Endothelial cell of umbilical vein (primary cell): ENCODE measurements at regions not wholly inside any gene's neighbourhood (a gene's known extent, or its start where the extent isn't known, plus 50 kb on each side); places are given as distances from the start of the nearest gene placed in this dataset.

ENCODE experiments used
- BruUV-seq: library from RNA; stranded (reverse); fragments of 400-500 nt; replicated peaks from 2 replicates; lab custom pipeline; 2021; lab: Mats Ljungman, UMichigan
- CTCF ChIA-PET: fragments of 300-600, 350-600 bp; sonication (Branson Sonifier 250); formaldehyde crosslinking; loops from one replicate; lab custom pipeline; 2021; ENCODE audit warnings: antibody characterized with exemption, inconsistent platforms; lab: Charles Lee
- POLR2A ChIA-PET: fragments of 300-600, 350-600 bp; sonication (Branson Sonifier 250); formaldehyde crosslinking; loops from one replicate; lab custom pipeline; 2021; ENCODE audit warnings: antibody characterized with exemption, inconsistent platforms; lab: Charles Lee
- DNase-seq: peaks from one replicate; pipeline ENCODE4 v3.0.0-alpha.2; 2011; ENCODE audit warnings: low read depth, low spot score
- FAIRE-seq: peaks from 2 replicates; lab custom pipeline; 2011; peaks lifted over from hg19 to GRCh38; lab: Jason Lieb, UNC
- H2AFZ ChIP-seq: 2 replicates; pipeline ENCODE4 v1.6.0; 2012; ENCODE audit warnings: low read depth, low read length, control low read depth, inconsistent platforms
- H3K27ac ChIP-seq: 2 replicates; pipeline ENCODE4 v1.5.1; 2011; ENCODE audit warnings: low read depth, mild to moderate bottlenecking, control low read depth, low read length, moderate library complexity; ENCODE audit not compliant: insufficient read depth
- H3K27me3 ChIP-seq, 2 experiments: 2 replicates each; pipeline versions ENCODE4 v1.6.0 to v1.6.1; 2011; ENCODE audit warnings: low read length in 2 of 2, mixed read lengths in 1 of 2; ENCODE audit not compliant: control insufficient read depth in 2 of 2, insufficient read depth in 2 of 2
- H3K36me3 ChIP-seq, 2 experiments: 2 replicates in 1 of 2; 3 replicates in 1 of 2; pipeline ENCODE4 v1.5.1; 2011; ENCODE audit warnings: low read length in 2 of 2, mild to moderate bottlenecking in 1 of 2, moderate library complexity in 1 of 2; ENCODE audit not compliant: control insufficient read depth in 2 of 2, insufficient read depth in 2 of 2; ENCODE audit errors: extremely low read depth in 1 of 2
- H3K4me1 ChIP-seq: 3 replicates; pipeline ENCODE4 v1.5.1; 2011; ENCODE audit warnings: mild to moderate bottlenecking, low read length; ENCODE audit not compliant: control insufficient read depth, insufficient read depth; ENCODE audit errors: extremely low read depth
- H3K4me2 ChIP-seq: 2 replicates; pipeline ENCODE4 v1.6.1; 2011; ENCODE audit warnings: low read length, control low read depth, mixed read lengths; ENCODE audit not compliant: insufficient read depth
- H3K4me3 ChIP-seq, 3 experiments: fragments of 200-600 bp in 1 of 3; sonication (generic), shearing (Covaris generic) in 1 of 3; replicated peaks in 1 of 3; 2 replicates each; pipeline ENCODE4 v1.5.1; 2011 to 2016; ENCODE audit warnings: control low read depth in 3 of 3, low read length in 3 of 3, mild to moderate bottlenecking in 2 of 3, inconsistent platforms in 1 of 3, low read depth in 1 of 3, moderate library complexity in 1 of 3; ENCODE audit not compliant: insufficient read depth in 1 of 3
- H3K79me2 ChIP-seq: 2 replicates; pipeline ENCODE4 v1.6.0; 2012; ENCODE audit warnings: low read length, inconsistent platforms; ENCODE audit not compliant: control insufficient read depth, insufficient read depth
- H3K9ac ChIP-seq: replicated peaks from 2 replicates; pipeline ENCODE3; 2011; ENCODE audit warnings: low read length, control low read depth; ENCODE audit not compliant: insufficient read depth; ENCODE audit errors: extremely low read depth
- H3K9me1 ChIP-seq: replicated peaks from 3 replicates; pipeline ENCODE4 v1.6.0; 2011; ENCODE audit warnings: mild to moderate bottlenecking, low read length; ENCODE audit not compliant: control insufficient read depth, insufficient read depth; ENCODE audit errors: extremely low read depth
- H3K9me3 ChIP-seq: replicated peaks from 2 replicates; pipeline ENCODE4 v1.5.1; 2012; ENCODE audit warnings: low read length, inconsistent platforms; ENCODE audit not compliant: control insufficient read depth, insufficient read depth
- H4K20me1 ChIP-seq: replicated peaks from 2 replicates; pipeline ENCODE3; 2011; ENCODE audit warnings: mild to moderate bottlenecking, low read length; ENCODE audit not compliant: control insufficient read depth, insufficient read depth; ENCODE audit errors: extremely low read depth
- CTCF ChIP-seq, 2 donors: IDR thresholded peaks; 1 replicate in 1 of 2; 2 replicates in 1 of 2; pipeline ENCODE4 v1.5.1; 2011; ENCODE audit warnings: low read length in 2 of 2, mild to moderate bottlenecking in 2 of 2, moderate library complexity in 2 of 2, control low read depth in 1 of 2, inconsistent platforms in 1 of 2, low read depth in 1 of 2; ENCODE audit not compliant: insufficient read depth in 1 of 2; ENCODE audit errors: extremely low read depth in 1 of 2
- EZH2 ChIP-seq: IDR thresholded peaks from 2 replicates; pipeline ENCODE4 v1.6.1; 2012; ENCODE audit warnings: borderline replicate concordance, low read depth, mild to moderate bottlenecking, moderate library complexity, low read length, inconsistent platforms; ENCODE audit not compliant: severe bottlenecking
- FOS ChIP-seq: IDR thresholded peaks from 2 replicates; pipeline ENCODE4 v1.6.1; 2011; ENCODE audit warnings: mild to moderate bottlenecking, low read length, moderate library complexity, borderline replicate concordance; ENCODE audit not compliant: insufficient read depth
- GATA2 ChIP-seq: IDR thresholded peaks from 2 replicates; pipeline ENCODE4 v1.7.0; 2011; ENCODE audit warnings: low read depth, mild to moderate bottlenecking, moderate library complexity, mixed read lengths, low read length; ENCODE audit not compliant: insufficient read length, insufficient read depth
- JUN ChIP-seq: IDR thresholded peaks from 2 replicates; pipeline ENCODE4 v1.6.1; 2011; ENCODE audit warnings: borderline replicate concordance, low read depth; ENCODE audit not compliant: insufficient read length, insufficient read depth
- MAX ChIP-seq: IDR thresholded peaks from 2 replicates; pipeline ENCODE4 v1.6.1; 2011; ENCODE audit not compliant: insufficient read depth, insufficient read length
- MYC ChIP-seq: IDR thresholded peaks from one replicate; pipeline ENCODE4 v1.6.1; 2011; ENCODE audit warnings: mild to moderate bottlenecking, low read depth, low read length
- POLR2A ChIP-seq: IDR thresholded peaks from 2 replicates; pipeline ENCODE4 v1.6.1; 2012; ENCODE audit warnings: low read depth, mild to moderate bottlenecking, control low read depth, low read length
- POLR2AphosphoS5 ChIP-seq: IDR thresholded peaks from 2 replicates; pipeline ENCODE4 v1.6.1; 2012; ENCODE audit warnings: low read depth, mild to moderate bottlenecking, control low read depth, low read length, moderate library complexity; ENCODE audit not compliant: insufficient read depth
- dilution Hi-C: fragments of 300-500 bp; cut with MboI; formaldehyde crosslinking; loops from one replicate; pipeline ENCODE4 v1.15.0; 2019; ENCODE audit warnings: low sequenced_read_pairs; ENCODE audit not compliant: extremely low pct_ligation_motif_present
- intact Hi-C: fragments of 100-400 bp; cut with micrococcal nuclease; formaldehyde crosslinking; loops from one replicate; pipeline ENCODE4 v1.10.0; 2022

GRCh38 chrX:47723083-47723482 is 64.1 kb upstream of the UXT start:
- Histone ChIP-seq H3K4me1 (no peaks in the 10 kb centered on the region), H3K27me3 (no peaks in the 10 kb centered on the region), H3K9me1 (no peaks in the 10 kb centered on the region), H4K20me1 (no peaks in the 10 kb centered on the region), H3K27ac (no peak overlapping the region), H3K4me2 (no peak overlapping the region), H3K9me3 (no peaks in the 10 kb centered on the region), H3K9ac (no peak overlapping the region), H3K79me2 (no peaks in the 10 kb centered on the region), H2AFZ (no peak overlapping the region), H3K36me3 (no peaks in the 10 kb centered on the region), H3K4me3 (no peak overlapping the region)
- no peak for TF ChIP-seq MAX
- TF ChIP-seq MYC, result no peak
- no peak for TF ChIP-seq EZH2
- TF ChIP-seq POLR2AphosphoS5, result no peak
- TF ChIP-seq POLR2A, result no peak
- no peak for TF ChIP-seq CTCF (IDR thresholded peaks at IDR 0.05; ENCODE audit: extremely low read depth in 1 of 2, insufficient read depth in 1 of 2, low read depth in 1 of 2, low read length in 2 of 2)
- ChIA-PET POLR2A (interaction anchor here (0.6 kb wide), 1 partner anchor 144 kb away, joined by 6 read pairs; no protein-coding TSS in a partner anchor), CTCF (no interaction called here)
- dilution Hi-C loops, result no loop called here
- intact Hi-C loops, result no loop called here
- no TSS peak for BruUV-seq
- FAIRE-seq, result no peak
- DNase-seq, result no peak

GRCh38 chrX:47722260-47722659 is 63.3 kb upstream of the UXT start:
- Histone ChIP-seq H3K9ac (no peak overlapping the region), H3K9me1 (no peaks in the 10 kb centered on the region), H4K20me1 (no peaks in the 10 kb centered on the region), H2AFZ (no peak overlapping the region), H3K4me3 (no peak overlapping the region), H3K4me2 (no peak overlapping the region), H3K79me2 (no peaks in the 10 kb centered on the region), H3K36me3 (no peaks in the 10 kb centered on the region), H3K27ac (no peak overlapping the region), H3K9me3 (no peaks in the 10 kb centered on the region), H3K4me1 (no peaks in the 10 kb centered on the region), H3K27me3 (no peaks in the 10 kb centered on the region)
- TF ChIP-seq MYC (no peak), MAX (no peak), JUN (no peak), CTCF (IDR thresholded peaks at IDR 0.05; ENCODE audit: extremely low read depth in 1 of 2, insufficient read depth in 1 of 2, low read depth in 1 of 2, low read length in 2 of 2) (no peak), EZH2 (no peak), POLR2A (no peak), FOS (no peak), GATA2 (no peak), POLR2AphosphoS5 (no peak)
- FAIRE-seq, result no peak
- no TSS peak for BruUV-seq
- ChIA-PET POLR2A (no interaction called here), CTCF (no interaction called here)
- DNase-seq, result no peak
- intact Hi-C loops, result no loop called here
- dilution Hi-C loops, result no loop called here
